HEK293 (cell line): ENCODE measurements at regions not wholly inside any gene's neighbourhood (a gene's known extent, or its start where the extent isn't known, plus 50 kb on each side); places are given as distances from the start of the nearest gene placed in this dataset.
A peak's percentile ranks its signal among the peaks of the same experiment; 100 is the strongest.

Experiments
- CTCF ChIA-PET: fragments of 350-600 bp; formaldehyde crosslinking; extraction: SDS; loops from one replicate; lab custom pipeline; 2021; ENCODE audit warnings: antibody characterized with exemption; lab: Yijun Ruan, JAX
- POLR2A ChIA-PET: fragments of 300-600 bp; formaldehyde crosslinking; extraction: SDS; loops from one replicate; lab custom pipeline; 2020; ENCODE audit warnings: antibody characterized with exemption, inconsistent platforms; lab: Yijun Ruan, JAX
- H3K27ac ChIP-seq: fragments of 200-500 bp; sonication (Bioruptor generic); 2 replicates; pipeline ENCODE4 v1.5.1; 2014; ENCODE audit warnings: low read depth, low read length, control low read depth, inconsistent platforms; ENCODE audit errors: extremely low read depth
- H3K36me3 ChIP-seq, 2 experiments: fragments of 200-500 bp in 1 of 2; sonication (Bioruptor generic) in 1 of 2; 1 replicate in 1 of 2; 2 replicates in 1 of 2; pipeline ENCODE4 v1.5.1; 2014 to 2017; ENCODE audit warnings: inconsistent platforms in 2 of 2, low read length in 2 of 2; ENCODE audit not compliant: control insufficient read depth in 2 of 2, insufficient read depth in 1 of 2
- H3K4me1 ChIP-seq: fragments of 200-500 bp; sonication (Bioruptor generic); 2 replicates; pipeline ENCODE4 v1.5.1; 2014; ENCODE audit warnings: mild to moderate bottlenecking, low read length, inconsistent platforms; ENCODE audit not compliant: control insufficient read depth, insufficient read depth
- H3K4me3 ChIP-seq: 2 replicates; pipeline ENCODE4 v1.5.1; 2011; ENCODE audit warnings: low read depth, mild to moderate bottlenecking, control low read depth, low read length, moderate library complexity
- H3K9me3 ChIP-seq: fragments of 200-500 bp; sonication (Bioruptor generic); 2 replicates; pipeline ENCODE4 v1.5.1; 2014; ENCODE audit warnings: low read depth, low read length, inconsistent platforms; ENCODE audit not compliant: control insufficient read depth, insufficient read depth
- BCL11B ChIP-seq: fragments of 450-650 bp; formaldehyde crosslinking; IDR thresholded peaks from 2 replicates; pipeline ENCODE4 v1.5.1; 2016; ENCODE audit warnings: low read depth, missing biosample characterization, missing genetic modification characterization
- GFI1B ChIP-seq: fragments of 450-650 bp; formaldehyde crosslinking; IDR thresholded peaks from 2 replicates; pipeline ENCODE4 v1.5.1; 2016; ENCODE audit warnings: missing biosample characterization, missing genetic modification characterization
- GLI2 ChIP-seq: fragments of 450-650 bp; formaldehyde crosslinking; IDR thresholded peaks from 2 replicates; pipeline ENCODE4; 2017; ENCODE audit warnings: missing biosample characterization, missing genetic modification characterization, low read depth, borderline replicate concordance
- RBAK ChIP-seq: fragments of 450-650 bp; formaldehyde crosslinking; IDR thresholded peaks from 2 replicates; pipeline ENCODE4 v1.5.1; 2016; ENCODE audit warnings: missing biosample characterization, missing genetic modification characterization
- SP2 ChIP-seq: fragments of 450-650 bp; formaldehyde crosslinking; IDR thresholded peaks from 2 replicates; pipeline ENCODE4 v1.5.1; 2016; ENCODE audit warnings: missing biosample characterization, missing genetic modification characterization
- WT1 ChIP-seq: fragments of 450-650 bp; formaldehyde crosslinking; IDR thresholded peaks from 2 replicates; pipeline ENCODE4 v1.5.1; 2016; ENCODE audit warnings: missing biosample characterization, missing genetic modification characterization
- ZBTB21 ChIP-seq: fragments of 450-650 bp; formaldehyde crosslinking; IDR thresholded peaks from 2 replicates; pipeline ENCODE4 v1.5.1; 2017; ENCODE audit warnings: missing biosample characterization, missing genetic modification characterization
- ZBTB8A ChIP-seq: fragments of 450-650 bp; formaldehyde crosslinking; IDR thresholded peaks from 2 replicates; pipeline ENCODE4 v1.5.1; 2016; ENCODE audit warnings: missing biosample characterization, missing genetic modification characterization
- ZNF146 ChIP-seq: fragments of 450-650 bp; formaldehyde crosslinking; IDR thresholded peaks from 2 replicates; pipeline ENCODE4 v1.5.1; 2016; ENCODE audit warnings: missing biosample characterization, missing genetic modification characterization
- ZNF19 ChIP-seq: fragments of 450-650 bp; formaldehyde crosslinking; IDR thresholded peaks from 2 replicates; pipeline ENCODE4; 2016; ENCODE audit warnings: missing biosample characterization, missing genetic modification characterization, low read depth
- ZNF221 ChIP-seq: fragments of 450-650 bp; formaldehyde crosslinking; IDR thresholded peaks from 2 replicates; pipeline ENCODE4 v1.5.1; 2017; ENCODE audit warnings: missing biosample characterization, missing genetic modification characterization, borderline replicate concordance
- ZNF335 ChIP-seq: fragments of 450-650 bp; formaldehyde crosslinking; conservative IDR thresholded peaks from 2 replicates; pipeline ENCODE4 v1.5.1; 2016; ENCODE audit warnings: missing biosample characterization, missing genetic modification characterization
- ZNF37A ChIP-seq: fragments of 450-650 bp; IDR thresholded peaks from 2 replicates; pipeline ENCODE4 v1.5.1; 2018; ENCODE audit warnings: missing biosample characterization, missing genetic modification characterization
- ZNF404 ChIP-seq: fragments of 450-650 bp; formaldehyde crosslinking; IDR thresholded peaks from 2 replicates; pipeline ENCODE4 v1.5.1; 2017; ENCODE audit warnings: missing biosample characterization, missing genetic modification characterization
- ZNF510 ChIP-seq: fragments of 450-650 bp; formaldehyde crosslinking; IDR thresholded peaks from 2 replicates; pipeline ENCODE4 v1.5.1; 2018; ENCODE audit warnings: mild to moderate bottlenecking, missing genetic modification characterization, missing biosample characterization; ENCODE audit not compliant: insufficient replicate concordance
- ZNF514 ChIP-seq: fragments of 450-650 bp; formaldehyde crosslinking; IDR thresholded peaks from 2 replicates; pipeline ENCODE4 v1.5.1; 2016; ENCODE audit warnings: missing biosample characterization, missing genetic modification characterization
- ZNF548 ChIP-seq: fragments of 450-650 bp; formaldehyde crosslinking; IDR thresholded peaks from 2 replicates; pipeline ENCODE4 v1.5.1; 2016; ENCODE audit warnings: missing biosample characterization, missing genetic modification characterization
- ZNF561 ChIP-seq: fragments of 450-650 bp; IDR thresholded peaks from 2 replicates; pipeline ENCODE4 v1.5.1; 2018; ENCODE audit warnings: missing biosample characterization, missing genetic modification characterization, borderline replicate concordance
- ZNF600 ChIP-seq: fragments of 450-650 bp; formaldehyde crosslinking; IDR thresholded peaks from 2 replicates; pipeline ENCODE4 v1.5.1; 2016; ENCODE audit warnings: missing biosample characterization, missing genetic modification characterization
- ZNF610 ChIP-seq: fragments of 450-650 bp; formaldehyde crosslinking; IDR thresholded peaks from 2 replicates; pipeline ENCODE4 v1.5.1; 2016; ENCODE audit warnings: missing biosample characterization, missing genetic modification characterization, borderline replicate concordance
- ZNF76 ChIP-seq: fragments of 450-650 bp; formaldehyde crosslinking; IDR thresholded peaks from 2 replicates; pipeline ENCODE4; 2016; ENCODE audit warnings: low read depth, missing biosample characterization, missing genetic modification characterization, borderline replicate concordance
- TF ChIP-seq, protein P1 (sequence below): fragments of 450-650 bp; formaldehyde crosslinking; IDR thresholded peaks from 2 replicates; pipeline ENCODE4 v1.5.1; 2016; ENCODE audit warnings: missing biosample characterization, missing genetic modification characterization, borderline replicate concordance
- TF ChIP-seq, protein P2 (sequence below): fragments of 450-650 bp; formaldehyde crosslinking; IDR thresholded peaks from 2 replicates; pipeline ENCODE4 v1.5.1; 2016; ENCODE audit warnings: missing biosample characterization, missing genetic modification characterization

DNA sequence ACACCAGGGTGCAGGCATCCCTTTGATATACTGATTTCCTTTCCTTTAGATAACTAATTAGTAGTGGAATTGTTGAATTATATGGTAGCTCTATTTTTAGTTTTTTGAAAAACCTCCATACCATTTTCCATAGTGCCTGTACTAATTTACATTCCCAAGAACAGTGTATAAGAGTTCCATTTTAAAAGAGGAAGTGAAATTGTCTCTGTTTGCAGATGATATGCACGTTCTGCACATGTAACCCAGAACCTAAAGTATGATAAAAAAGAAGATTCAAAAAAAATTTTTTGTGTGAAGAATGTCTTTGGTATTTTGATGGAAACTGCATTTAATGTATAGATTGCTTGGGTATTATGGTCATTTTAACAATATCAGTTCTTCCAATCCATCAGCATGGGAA is 424.0 kb upstream of the CCNH start:
- no peak for TF ChIP-seq ZNF404 (tag by site-specific recombination)
- TF ChIP-seq ZBTB8A (tag by site-specific recombination): no peak
- no peak for TF ChIP-seq ZNF37A (tag by site-specific recombination)
- TF ChIP-seq ZNF610 (tag by site-specific recombination): no peak
- no peak for TF ChIP-seq ZBTB21 (tag by site-specific recombination)
- no peak for TF ChIP-seq BCL11B (tag by site-specific recombination)
- TF ChIP-seq ZNF76 (tag by site-specific recombination): no peak
- CTCF ChIA-PET: no interaction called here
- no peaks in the 10 kb centered on the region for H3K36me3 ChIP-seq
- no peak overlapping the region for H3K4me3 ChIP-seq
- H3K4me1 ChIP-seq: no peaks in the 10 kb centered on the region
- H3K27ac ChIP-seq: no peak overlapping the region
- no peaks in the 10 kb centered on the region for H3K9me3 ChIP-seq
- POLR2A ChIA-PET: no interaction called here

DNA sequence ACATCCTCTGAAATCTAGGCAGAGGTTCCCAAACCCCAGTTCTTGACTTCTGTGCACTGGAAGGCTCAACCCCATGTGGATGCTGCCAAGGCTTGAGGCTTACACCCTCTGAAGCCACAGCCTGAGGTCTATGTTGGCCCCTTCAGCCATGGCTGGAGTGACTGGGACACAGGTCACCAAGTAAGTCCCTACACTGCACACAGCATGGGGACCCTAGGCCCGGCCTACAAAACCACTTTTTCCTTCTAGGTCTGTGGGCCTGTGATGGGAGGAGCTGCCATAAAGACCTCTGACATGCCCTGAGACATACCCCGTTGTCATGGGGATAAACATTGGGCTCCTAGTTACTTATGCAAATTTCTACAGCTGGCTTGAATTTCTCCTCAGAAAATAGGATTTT is 418.8 kb upstream of the CCNH start:
- POLR2A ChIA-PET: no interaction called here
- H3K36me3 ChIP-seq: no peaks in the 10 kb centered on the region
- H3K4me3 ChIP-seq: no peak overlapping the region
- no peak overlapping the region for H3K27ac ChIP-seq
- CTCF ChIA-PET: no interaction called here
- no peaks in the 10 kb centered on the region for H3K9me3 ChIP-seq
- H3K4me1 ChIP-seq: peaks cover 3% of the 10 kb centered on the region; the same call in 1 of the 2 replicates
- no peak for TF ChIP-seq ZNF510 (tag by site-specific recombination)
- no peak for TF ChIP-seq SP2 (tag by site-specific recombination)
- TF ChIP-seq ZNF221 (tag by site-specific recombination): no peak
- no peak for TF ChIP-seq ZNF146 (tag by site-specific recombination)
- no peak for TF ChIP-seq WT1 (tag by site-specific recombination)
- TF ChIP-seq, protein P1, sequence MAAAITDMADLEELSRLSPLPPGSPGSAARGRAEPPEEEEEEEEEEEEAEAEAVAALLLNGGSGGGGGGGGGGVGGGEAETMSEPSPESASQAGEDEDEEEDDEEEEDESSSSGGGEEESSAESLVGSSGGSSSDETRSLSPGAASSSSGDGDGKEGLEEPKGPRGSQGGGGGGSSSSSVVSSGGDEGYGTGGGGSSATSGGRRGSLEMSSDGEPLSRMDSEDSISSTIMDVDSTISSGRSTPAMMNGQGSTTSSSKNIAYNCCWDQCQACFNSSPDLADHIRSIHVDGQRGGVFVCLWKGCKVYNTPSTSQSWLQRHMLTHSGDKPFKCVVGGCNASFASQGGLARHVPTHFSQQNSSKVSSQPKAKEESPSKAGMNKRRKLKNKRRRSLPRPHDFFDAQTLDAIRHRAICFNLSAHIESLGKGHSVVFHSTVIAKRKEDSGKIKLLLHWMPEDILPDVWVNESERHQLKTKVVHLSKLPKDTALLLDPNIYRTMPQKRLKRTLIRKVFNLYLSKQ (tag by site-specific recombination): no peak
- no peak for TF ChIP-seq ZNF561 (tag by site-specific recombination)
- TF ChIP-seq ZNF19 (tag by site-specific recombination): no peak
- TF ChIP-seq ZNF514 (tag by site-specific recombination): no peak
- no peak for TF ChIP-seq GLI2 (tag by site-specific recombination)
- TF ChIP-seq, protein P2, sequence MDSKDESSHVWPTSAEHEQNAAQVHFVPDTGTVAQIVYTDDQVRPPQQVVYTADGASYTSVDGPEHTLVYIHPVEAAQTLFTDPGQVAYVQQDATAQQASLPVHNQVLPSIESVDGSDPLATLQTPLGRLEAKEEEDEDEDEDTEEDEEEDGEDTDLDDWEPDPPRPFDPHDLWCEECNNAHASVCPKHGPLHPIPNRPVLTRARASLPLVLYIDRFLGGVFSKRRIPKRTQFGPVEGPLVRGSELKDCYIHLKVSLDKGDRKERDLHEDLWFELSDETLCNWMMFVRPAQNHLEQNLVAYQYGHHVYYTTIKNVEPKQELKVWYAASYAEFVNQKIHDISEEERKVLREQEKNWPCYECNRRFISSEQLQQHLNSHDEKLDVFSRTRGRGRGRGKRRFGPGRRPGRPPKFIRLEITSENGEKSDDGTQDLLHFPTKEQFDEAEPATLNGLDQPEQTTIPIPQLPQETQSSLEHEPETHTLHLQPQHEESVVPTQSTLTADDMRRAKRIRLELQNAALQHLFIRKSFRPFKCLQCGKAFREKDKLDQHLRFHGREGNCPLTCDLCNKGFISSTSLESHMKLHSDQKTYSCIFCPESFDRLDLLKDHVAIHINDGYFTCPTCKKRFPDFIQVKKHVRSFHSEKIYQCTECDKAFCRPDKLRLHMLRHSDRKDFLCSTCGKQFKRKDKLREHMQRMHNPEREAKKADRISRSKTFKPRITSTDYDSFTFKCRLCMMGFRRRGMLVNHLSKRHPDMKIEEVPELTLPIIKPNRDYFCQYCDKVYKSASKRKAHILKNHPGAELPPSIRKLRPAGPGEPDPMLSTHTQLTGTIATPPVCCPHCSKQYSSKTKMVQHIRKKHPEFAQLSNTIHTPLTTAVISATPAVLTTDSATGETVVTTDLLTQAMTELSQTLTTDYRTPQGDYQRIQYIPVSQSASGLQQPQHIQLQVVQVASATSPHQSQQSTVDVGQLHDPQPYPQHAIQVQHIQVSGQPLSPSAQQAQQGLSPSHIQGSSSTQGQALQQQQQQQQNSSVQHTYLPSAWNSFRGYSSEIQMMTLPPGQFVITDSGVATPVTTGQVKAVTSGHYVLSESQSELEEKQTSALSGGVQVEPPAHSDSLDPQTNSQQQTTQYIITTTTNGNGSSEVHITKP (tag by site-specific recombination): no peak

DNA sequence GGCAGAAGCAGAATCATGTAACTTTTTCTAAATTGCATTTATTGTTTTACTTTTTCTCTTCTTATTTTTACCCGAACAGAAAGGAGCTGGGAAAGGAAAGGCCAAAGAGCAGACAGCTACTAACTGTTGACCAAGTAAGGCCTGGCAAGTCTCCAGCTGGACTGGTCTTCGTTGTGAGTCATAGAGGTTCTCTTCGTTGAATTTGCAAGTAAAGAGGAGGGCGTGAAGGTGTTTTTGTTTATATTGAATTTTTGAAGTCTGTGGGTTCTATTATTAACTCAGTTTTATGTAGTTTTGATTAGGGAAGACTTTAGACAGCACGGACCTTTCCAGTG is 416.5 kb upstream of the CCNH start:
- ChIA-PET CTCF (no interaction called here), POLR2A (no interaction called here)
- Histone ChIP-seq H3K9me3 (no peaks in the 10 kb centered on the region), H3K27ac (no peak overlapping the region), H3K4me1 (peaks cover 3% of the 10 kb centered on the region; the same call in 1 of the 2 replicates), H3K4me3 (no peak overlapping the region), H3K36me3 (no peaks in the 10 kb centered on the region)
- TF ChIP-seq ZNF600 (tag by site-specific recombination) (no peak), ZNF548 (tag by site-specific recombination) (no peak), GFI1B (tag by site-specific recombination) (no peak), ZNF335 (tag by site-specific recombination) (0 out of 2 replicates have a peak, but pooled peaks have one; percentile 23), ZNF404 (tag by site-specific recombination) (no peak), RBAK (no peak)
